ENCODE measurements at regions not wholly inside any gene's neighbourhood (a gene's known extent, or its start where the extent isn't known, plus 50 kb on each side); places are given as distances from the start of the nearest gene placed in this dataset.
"Not testable (repeated sequence)": the region's sequence is repeated elsewhere in the genome, so short reads cannot be mapped to it uniquely, and the experiment has no call there.

DNA sequence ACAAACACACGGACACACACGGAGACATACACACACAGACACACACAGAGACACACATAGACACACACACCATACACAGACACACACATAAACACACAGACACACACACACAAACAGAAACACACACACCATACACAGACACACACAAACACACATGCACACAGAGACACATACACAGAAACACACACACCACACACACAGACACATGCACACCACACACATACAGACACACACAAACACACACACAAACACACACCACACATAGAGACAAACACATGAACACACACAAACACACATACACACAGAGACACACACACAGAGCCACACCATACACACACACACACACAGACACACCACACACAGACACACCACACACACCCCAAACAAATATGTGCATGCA lies 152.7 kb upstream of the FOXD4L5 start:
- H3K9me3 Mint-ChIP-seq (ENCODE audit: unreplicated experiment): peaks cover 55% of the 10 kb centered on the region
- no peak for DNase-seq (ENCODE audit: low spot score)
- H3K4me3 Mint-ChIP-seq (ENCODE audit: unreplicated experiment): peak overlapping the region; percentile 70
- no peaks in the 10 kb centered on the region for H3K4me1 Mint-ChIP-seq (ENCODE audit: unreplicated experiment)
- H3K27me3 Mint-ChIP-seq (ENCODE audit: unreplicated experiment): peaks cover 16% of the 10 kb centered on the region
- H3K36me3 Mint-ChIP-seq (ENCODE audit: low read depth, unreplicated experiment): peaks cover 27% of the 10 kb centered on the region
- no peak overlapping the region for H3K27ac Mint-ChIP-seq (ENCODE audit: unreplicated experiment)
- TF ChIP-seq, protein P1, sequence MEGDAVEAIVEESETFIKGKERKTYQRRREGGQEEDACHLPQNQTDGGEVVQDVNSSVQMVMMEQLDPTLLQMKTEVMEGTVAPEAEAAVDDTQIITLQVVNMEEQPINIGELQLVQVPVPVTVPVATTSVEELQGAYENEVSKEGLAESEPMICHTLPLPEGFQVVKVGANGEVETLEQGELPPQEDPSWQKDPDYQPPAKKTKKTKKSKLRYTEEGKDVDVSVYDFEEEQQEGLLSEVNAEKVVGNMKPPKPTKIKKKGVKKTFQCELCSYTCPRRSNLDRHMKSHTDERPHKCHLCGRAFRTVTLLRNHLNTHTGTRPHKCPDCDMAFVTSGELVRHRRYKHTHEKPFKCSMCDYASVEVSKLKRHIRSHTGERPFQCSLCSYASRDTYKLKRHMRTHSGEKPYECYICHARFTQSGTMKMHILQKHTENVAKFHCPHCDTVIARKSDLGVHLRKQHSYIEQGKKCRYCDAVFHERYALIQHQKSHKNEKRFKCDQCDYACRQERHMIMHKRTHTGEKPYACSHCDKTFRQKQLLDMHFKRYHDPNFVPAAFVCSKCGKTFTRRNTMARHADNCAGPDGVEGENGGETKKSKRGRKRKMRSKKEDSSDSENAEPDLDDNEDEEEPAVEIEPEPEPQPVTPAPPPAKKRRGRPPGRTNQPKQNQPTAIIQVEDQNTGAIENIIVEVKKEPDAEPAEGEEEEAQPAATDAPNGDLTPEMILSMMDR (IDR thresholded peaks at IDR 0.05; ENCODE audit: unreplicated experiment): no peak

DNA sequence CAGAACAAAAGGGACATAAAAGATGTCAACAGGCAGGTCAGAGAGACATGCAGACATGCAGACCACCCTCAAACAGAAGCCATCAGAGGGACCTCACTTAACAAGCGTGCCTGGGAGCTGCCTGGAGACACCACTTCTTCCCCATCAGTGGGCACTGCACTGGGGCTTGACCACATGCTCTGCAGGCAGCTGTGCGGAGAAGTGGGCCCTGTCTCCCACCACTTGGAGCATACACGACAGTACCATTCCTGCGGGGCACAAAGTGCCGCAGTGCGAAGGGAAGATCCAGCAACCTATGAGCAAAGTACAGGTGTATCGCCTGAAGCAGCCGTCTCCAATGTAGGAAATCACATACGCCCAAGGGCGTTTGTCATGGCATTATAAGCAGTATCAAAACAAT lies 150.5 kb upstream of the FOXD4L5 start:
- no peaks in the 10 kb centered on the region for H3K4me1 Mint-ChIP-seq (ENCODE audit: unreplicated experiment)
- H3K9me3 Mint-ChIP-seq (ENCODE audit: unreplicated experiment): peaks cover 62% of the 10 kb centered on the region
- no peak overlapping the region for H3K4me3 Mint-ChIP-seq (ENCODE audit: unreplicated experiment)
- peak overlapping the region; percentile 42 for H3K27ac Mint-ChIP-seq (ENCODE audit: unreplicated experiment)
- no peak for DNase-seq (ENCODE audit: low spot score)
- H3K36me3 Mint-ChIP-seq (ENCODE audit: low read depth, unreplicated experiment): peaks cover 31% of the 10 kb centered on the region
- H3K27me3 Mint-ChIP-seq (ENCODE audit: unreplicated experiment): peaks cover 26% of the 10 kb centered on the region
- TF ChIP-seq, protein P1 (IDR thresholded peaks at IDR 0.05; ENCODE audit: unreplicated experiment): no peak

DNA sequence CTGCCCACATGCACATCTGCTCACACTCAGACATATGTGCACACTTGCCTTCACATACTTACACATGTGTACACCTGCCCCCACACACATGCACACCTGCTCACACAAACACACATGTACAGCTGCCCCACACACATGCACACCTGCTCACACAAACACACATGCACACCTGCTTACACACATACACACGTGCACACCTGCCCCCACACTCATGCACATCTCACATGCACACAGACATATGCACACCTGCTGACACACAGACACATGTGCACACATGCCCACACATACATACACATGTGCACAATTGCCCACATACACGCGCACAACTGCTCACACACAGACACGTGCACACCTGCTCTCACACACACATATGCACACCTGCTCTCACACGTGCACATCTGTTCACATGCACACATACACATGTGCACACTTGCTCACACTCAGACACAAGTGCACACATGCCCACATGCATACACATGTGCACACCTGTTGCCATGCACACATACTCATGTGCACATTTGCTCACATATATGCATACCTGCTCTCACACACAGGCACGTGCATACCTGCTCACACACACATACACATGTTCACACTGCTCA lies 147.8 kb upstream of the FOXD4L5 start:
- Mint-ChIP-seq H3K4me1 (ENCODE audit: unreplicated experiment) (no peaks in the 10 kb centered on the region), H3K36me3 (ENCODE audit: low read depth, unreplicated experiment) (peaks cover 28% of the 10 kb centered on the region), H3K4me3 (ENCODE audit: unreplicated experiment) (peak overlapping the region; percentile 48), H3K9me3 (ENCODE audit: unreplicated experiment) (peaks cover 56% of the 10 kb centered on the region), H3K27ac (ENCODE audit: unreplicated experiment) (peak overlapping the region; percentile 30), H3K27me3 (ENCODE audit: unreplicated experiment) (peaks cover 24% of the 10 kb centered on the region)
- TF ChIP-seq, protein P1 (IDR thresholded peaks at IDR 0.05; ENCODE audit: unreplicated experiment): no peak
- DNase-seq (ENCODE audit: low spot score): no peak

DNA sequence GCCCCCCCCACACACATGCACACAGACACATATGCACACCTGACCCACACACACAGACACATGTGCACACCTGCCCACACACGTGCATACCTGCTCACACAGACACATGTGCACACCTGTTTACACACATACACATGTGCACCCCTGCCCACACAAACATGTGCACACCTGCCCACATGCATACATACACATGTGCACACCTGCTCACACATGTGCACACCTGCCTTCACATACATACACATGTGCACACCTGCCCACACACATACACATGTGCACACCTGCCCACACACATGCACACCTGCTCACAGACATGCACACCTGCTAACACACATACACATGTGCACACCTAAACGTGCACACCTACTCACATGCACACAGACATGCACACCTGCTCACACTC lies 147.0 kb upstream of the FOXD4L5 start:
- no peaks in the 10 kb centered on the region for H3K4me1 Mint-ChIP-seq (ENCODE audit: unreplicated experiment)
- peak overlapping the region; percentile 14 for H3K27ac Mint-ChIP-seq (ENCODE audit: unreplicated experiment)
- peaks cover 24% of the 10 kb centered on the region for H3K36me3 Mint-ChIP-seq (ENCODE audit: low read depth, unreplicated experiment)
- TF ChIP-seq, protein P1 (IDR thresholded peaks at IDR 0.05; ENCODE audit: unreplicated experiment): no peak
- H3K9me3 Mint-ChIP-seq (ENCODE audit: unreplicated experiment): peaks cover 52% of the 10 kb centered on the region
- no peak for DNase-seq (ENCODE audit: low spot score)
- H3K4me3 Mint-ChIP-seq (ENCODE audit: unreplicated experiment): peak overlapping the region; percentile 48
- H3K27me3 Mint-ChIP-seq (ENCODE audit: unreplicated experiment): peaks cover 25% of the 10 kb centered on the region

DNA sequence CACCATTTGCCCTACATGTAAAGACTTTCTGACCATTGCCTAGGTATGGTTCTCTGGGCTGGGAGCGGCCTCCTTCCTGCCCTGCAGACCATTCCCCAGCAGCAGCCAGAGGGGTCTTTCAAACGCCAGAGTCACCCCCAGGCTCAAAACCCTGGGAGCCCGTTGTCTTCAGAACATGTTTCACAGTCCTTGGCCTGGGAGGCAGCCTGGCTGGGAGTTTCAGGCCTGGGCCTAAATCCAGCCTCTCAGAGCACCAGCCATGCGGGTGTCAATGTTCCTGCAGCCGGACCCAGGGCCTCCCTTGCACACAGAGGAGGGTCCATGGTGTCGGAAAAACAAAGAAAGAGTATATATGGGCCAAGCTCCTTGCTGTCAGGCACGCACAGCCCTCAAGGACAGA lies 145.2 kb upstream of the FOXD4L5 start:
- Mint-ChIP-seq H3K36me3 (ENCODE audit: low read depth, unreplicated experiment) (peaks cover 22% of the 10 kb centered on the region), H3K27me3 (ENCODE audit: unreplicated experiment) (peaks cover 28% of the 10 kb centered on the region), H3K4me1 (ENCODE audit: unreplicated experiment) (no peaks in the 10 kb centered on the region), H3K9me3 (ENCODE audit: unreplicated experiment) (peaks cover 40% of the 10 kb centered on the region), H3K4me3 (ENCODE audit: unreplicated experiment) (no peak overlapping the region), H3K27ac (ENCODE audit: unreplicated experiment) (no peak overlapping the region)
- TF ChIP-seq, protein P1 (IDR thresholded peaks at IDR 0.05; ENCODE audit: unreplicated experiment): no peak
- no peak for DNase-seq (ENCODE audit: low spot score)

DNA sequence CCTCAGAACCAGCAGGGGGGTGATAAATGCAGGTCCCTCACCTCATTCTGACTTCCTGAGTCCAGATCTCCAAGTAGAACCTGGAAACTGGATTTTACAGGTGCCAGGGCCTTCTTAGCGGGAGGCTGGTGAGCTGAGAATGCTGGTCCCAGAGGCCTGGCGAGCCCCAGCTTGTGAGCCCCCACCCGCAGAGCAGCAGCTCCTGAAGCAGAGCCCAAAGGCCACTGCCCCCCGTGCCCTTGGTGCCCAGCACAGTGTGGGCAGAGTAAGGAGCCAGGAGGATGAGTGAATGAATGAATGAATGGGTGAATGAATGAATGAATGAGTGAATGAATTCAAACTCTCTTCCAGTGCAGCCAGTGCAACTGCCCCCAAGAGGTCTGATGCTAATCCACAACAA lies 142.4 kb upstream of the FOXD4L5 start:
- H3K4me3 Mint-ChIP-seq (ENCODE audit: unreplicated experiment); H3K4me1 Mint-ChIP-seq (ENCODE audit: unreplicated experiment); H3K27ac Mint-ChIP-seq (ENCODE audit: unreplicated experiment); DNase-seq (ENCODE audit: low spot score): not testable (repeated sequence)
- Mint-ChIP-seq H3K27me3 (ENCODE audit: unreplicated experiment) (peaks cover 26% of the 10 kb centered on the region), H3K9me3 (ENCODE audit: unreplicated experiment) (peaks cover 42% of the 10 kb centered on the region), H3K36me3 (ENCODE audit: low read depth, unreplicated experiment) (peaks cover 15% of the 10 kb centered on the region)

DNA sequence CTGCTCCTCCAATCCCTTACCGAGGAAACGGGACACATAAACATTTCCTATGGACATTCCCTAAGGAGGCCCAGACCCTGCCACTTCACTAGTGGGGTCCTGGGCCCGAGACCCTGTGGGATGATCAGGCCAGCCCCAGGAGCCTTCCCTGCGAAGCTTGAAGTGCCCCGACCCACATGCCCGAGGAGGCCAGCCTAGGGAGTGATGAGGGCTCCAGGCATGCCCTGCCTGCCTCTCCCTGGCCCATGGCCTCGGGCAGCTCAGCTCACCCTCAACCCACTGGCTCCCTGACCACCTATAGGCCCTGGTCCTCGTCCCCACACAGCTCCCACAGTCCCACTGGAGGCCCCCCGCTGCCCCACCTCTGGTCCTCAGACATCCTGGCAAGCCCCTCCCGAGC lies 141.8 kb upstream of the FOXD4L5 start:
- Mint-ChIP-seq H3K9me3 (ENCODE audit: unreplicated experiment) (peaks cover 40% of the 10 kb centered on the region), H3K36me3 (ENCODE audit: low read depth, unreplicated experiment) (peaks cover 13% of the 10 kb centered on the region)

More for the DNA sequence above, 141.8 kb upstream of the FOXD4L5 start:
- not testable (repeated sequence) for H3K4me3 Mint-ChIP-seq (ENCODE audit: unreplicated experiment); DNase-seq (ENCODE audit: low spot score); H3K4me1 Mint-ChIP-seq (ENCODE audit: unreplicated experiment); H3K27ac Mint-ChIP-seq (ENCODE audit: unreplicated experiment)
- H3K27me3 Mint-ChIP-seq (ENCODE audit: unreplicated experiment): peaks cover 24% of the 10 kb centered on the region
